K562 (cell line): ENCODE measurements at regions not wholly inside any gene's neighbourhood (a gene's known extent, or its start where the extent isn't known, plus 50 kb on each side); places are given as distances from the start of the nearest gene placed in this dataset.
"Not testable (repeated sequence)": the region's sequence is repeated elsewhere in the genome, so short reads cannot be mapped to it uniquely, and the experiment has no call there.

Source experiments
- ATAC-seq: fragments of 200-7000 bp; cut with Tn5 transposase; 3 replicates; pipeline ENCODE4 v1.9.1; 2020; ENCODE audit warnings: moderate library complexity
- BruUV-seq: library from RNA; stranded (reverse); fragments of 400-500 nt; replicated peaks from 2 replicates; lab custom pipeline; 2021; lab: Mats Ljungman, UMichigan
- CTCF ChIA-PET: fragments of 300-600 bp; formaldehyde crosslinking; extraction: SDS; loops from one replicate; lab custom pipeline; 2021; ENCODE audit warnings: low intra/inter-chr PET ratio; lab: Yijun Ruan, JAX
- POLR2A ChIA-PET: fragments of 300-600, 350-650 bp; sonication (Branson Sonifier 250); formaldehyde crosslinking; extraction: SDS; loops from one replicate; lab custom pipeline; 2021; ENCODE audit warnings: antibody characterized with exemption, inconsistent platforms; lab: Yijun Ruan, JAX
- DNase-seq, 4 experiments: peaks; one replicate each; pipeline versions ENCODE4 v3.0.0 to v3.0.0-alpha.2; 2011 to 2018; ENCODE audit warnings: low spot score in 3 of 4, mixed read lengths in 3 of 4; ENCODE audit errors: extremely low read depth in 1 of 4
- FAIRE-seq: peaks from 2 replicates; lab custom pipeline; 2011; peaks lifted over from hg19 to GRCh38; lab: Jason Lieb, UNC
- H2AFZ ChIP-seq: 2 replicates; pipeline ENCODE4 v1.6.0; 2011; ENCODE audit warnings: low read depth, low read length, control low read depth, inconsistent platforms
- H3K27ac ChIP-seq: fragments of 200-600 bp; 3 replicates; pipeline ENCODE4 v1.8.0; 2011; ENCODE audit warnings: low read depth, mild to moderate bottlenecking, control low read depth, inconsistent platforms, low read length, moderate library complexity, mixed read lengths; ENCODE audit errors: extremely low read depth
- H3K27me3 ChIP-seq, 2 experiments: fragments of 300-600 bp in 1 of 2; 2 replicates in 1 of 2; 3 replicates in 1 of 2; pipeline versions ENCODE4 v1.6.0 to v1.8.0; 2011; ENCODE audit warnings: inconsistent platforms in 2 of 2, low read length in 2 of 2, mild to moderate bottlenecking in 1 of 2, mixed read lengths in 1 of 2, moderate library complexity in 1 of 2; ENCODE audit not compliant: control insufficient read depth in 2 of 2, insufficient read depth in 2 of 2
- H3K36me3 ChIP-seq: fragments of 300-600 bp; 3 replicates; pipeline ENCODE4 v1.8.0; 2011; ENCODE audit warnings: mild to moderate bottlenecking, low read length, inconsistent platforms; ENCODE audit not compliant: control insufficient read depth, insufficient read depth
- H3K4me1 ChIP-seq, 2 experiments: fragments of 200-600 bp in 1 of 2; replicated peaks in 1 of 2; 2 replicates in 1 of 2; 3 replicates in 1 of 2; pipeline versions ENCODE4 v1.5.1 to v1.8.0; 2011; ENCODE audit warnings: inconsistent platforms in 2 of 2, low read length in 2 of 2, mild to moderate bottlenecking in 1 of 2, mixed read lengths in 1 of 2, moderate library complexity in 1 of 2; ENCODE audit not compliant: control insufficient read depth in 2 of 2, insufficient read depth in 2 of 2
- H3K4me2 ChIP-seq: 2 replicates; pipeline ENCODE4 v1.6.1; 2011; ENCODE audit warnings: low read length, control low read depth, inconsistent platforms, mixed read lengths; ENCODE audit not compliant: insufficient read depth
- H3K4me3 ChIP-seq: fragments of 200-600 bp; sonication (generic), shearing (Covaris generic); 2 replicates; pipeline ENCODE4 v1.5.1; 2016; ENCODE audit warnings: control low read depth, inconsistent platforms
- H3K79me2 ChIP-seq: fragments of 200-600 bp; 3 replicates; pipeline ENCODE4 v1.8.0; 2011; ENCODE audit warnings: low read length, inconsistent platforms; ENCODE audit not compliant: control insufficient read depth, insufficient read depth
- H3K9ac ChIP-seq, 2 experiments: 2 replicates each; pipeline versions ENCODE4 v1.6.0 to v1.6.1; 2011; ENCODE audit warnings: low read depth in 2 of 2, low read length in 2 of 2, control low read depth in 1 of 2, inconsistent platforms in 1 of 2, mild to moderate bottlenecking in 1 of 2, mixed read lengths in 1 of 2; ENCODE audit not compliant: insufficient read depth in 1 of 2
- H3K9me1 ChIP-seq: one replicate; pipeline ENCODE4 v1.6.0; 2011; ENCODE audit warnings: inconsistent platforms, mild to moderate bottlenecking, low read length, moderate library complexity; ENCODE audit not compliant: control insufficient read depth, insufficient read depth
- H3K9me3 ChIP-seq: replicated peaks from 2 replicates; pipeline ENCODE4 v1.5.1; 2011; ENCODE audit warnings: low read depth, low read length, inconsistent platforms; ENCODE audit not compliant: control insufficient read depth, insufficient read depth
- H4K20me1 ChIP-seq: replicated peaks from 2 replicates; pipeline ENCODE4 v1.6.1; 2011; ENCODE audit warnings: low read length, inconsistent platforms, mixed read lengths; ENCODE audit not compliant: control insufficient read depth, insufficient read depth
- WGBS: fragments of 100-300 bp; shearing (Covaris generic); methylation state at CpG from one replicate; pipeline ENCODE4 v1.1.6; 2016; ENCODE audit warnings: low coverage, mixed read lengths; ENCODE audit not compliant: insufficient coverage; ENCODE audit errors: missing lambda C conversion rate; 5-methylcytosine and 5-hydroxymethylcytosine counted together
- in situ Hi-C: fragments of 300-500 bp; cut with MboI; formaldehyde crosslinking; loops from 4 replicates; pipeline ENCODE4 v1.15.0; 2018; ENCODE audit warnings: inconsistent platforms, mixed read lengths
- intact Hi-C: fragments of 100-400 bp; cut with micrococcal nuclease; formaldehyde crosslinking; loops from 2 replicates; pipeline ENCODE4 v1.14.2; 2022

DNA sequence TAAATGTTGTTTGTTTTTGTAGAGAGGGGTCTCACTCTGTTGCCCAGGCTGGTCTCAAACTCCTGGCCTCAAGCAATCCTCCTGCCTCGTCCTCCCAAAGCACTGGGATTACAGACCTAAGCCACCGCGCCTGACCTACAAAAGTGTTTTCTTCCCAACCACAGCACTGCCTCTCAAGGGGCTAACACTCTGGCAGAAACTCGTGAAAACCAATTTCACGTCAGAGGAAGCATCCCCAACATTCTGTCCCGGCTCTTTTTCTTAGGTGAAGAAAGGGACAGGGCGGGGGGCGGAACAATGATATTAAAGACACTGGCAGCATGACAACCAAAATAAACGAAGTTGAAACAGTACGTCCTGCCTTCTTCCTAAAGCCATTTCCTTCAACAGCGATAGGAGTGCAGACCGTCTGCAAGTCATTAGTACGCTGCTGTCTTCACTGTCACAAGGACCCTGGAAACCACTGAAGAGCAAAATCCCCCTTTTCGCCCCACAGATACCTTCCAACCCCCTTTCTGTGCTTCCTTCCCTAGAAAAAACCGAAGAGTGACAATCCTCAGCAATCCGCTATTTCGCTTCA, 79.5 kb upstream of the NBPF20 start:
- H3K36me3 ChIP-seq, H3K4me3 ChIP-seq, H3K9ac ChIP-seq, H2AFZ ChIP-seq, BruUV-seq, H3K4me1 ChIP-seq, H3K9me1 ChIP-seq, H3K4me2 ChIP-seq, FAIRE-seq, H3K27me3 ChIP-seq, H3K9me3 ChIP-seq, POLR2A ChIA-PET, CTCF ChIA-PET, H3K79me2 ChIP-seq, intact Hi-C loops, H4K20me1 ChIP-seq, H3K27ac ChIP-seq, DNase-seq, in situ Hi-C loops: not testable (repeated sequence)
- peak; percentile 52 for ATAC-seq
- WGBS = no CpG with 5 or more reads among the region's 17 CpGs

DNA sequence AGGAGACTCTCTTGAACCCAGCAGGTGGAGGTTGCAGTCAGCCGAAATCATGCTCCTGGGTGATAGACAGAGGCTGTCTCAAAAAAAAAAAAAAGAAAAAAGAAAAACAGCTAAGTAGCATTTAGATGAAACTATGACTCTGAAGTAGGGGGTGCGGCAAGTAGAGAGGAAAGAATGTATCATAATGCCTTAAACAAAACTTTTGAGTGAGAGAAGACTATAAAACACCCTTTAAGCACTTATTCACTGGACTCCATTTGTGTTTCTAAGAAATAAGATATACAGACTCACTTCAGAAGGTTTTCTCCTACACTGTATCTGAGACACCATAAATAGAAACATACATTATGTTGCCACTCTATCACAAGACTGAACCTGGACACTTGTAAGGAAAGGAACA, 78.9 kb upstream of the NBPF20 start:
- H3K79me2 ChIP-seq, H2AFZ ChIP-seq, ATAC-seq, H3K27me3 ChIP-seq, H3K9me1 ChIP-seq, H3K4me2 ChIP-seq, H3K27ac ChIP-seq, H3K36me3 ChIP-seq, in situ Hi-C loops, H3K4me1 ChIP-seq, FAIRE-seq, POLR2A ChIA-PET, H4K20me1 ChIP-seq, intact Hi-C loops, DNase-seq, CTCF ChIA-PET, H3K9ac ChIP-seq, H3K9me3 ChIP-seq, H3K4me3 ChIP-seq, BruUV-seq: not testable (repeated sequence)
- WGBS = no CpG with 5 or more reads among the region's 2 CpGs

DNA sequence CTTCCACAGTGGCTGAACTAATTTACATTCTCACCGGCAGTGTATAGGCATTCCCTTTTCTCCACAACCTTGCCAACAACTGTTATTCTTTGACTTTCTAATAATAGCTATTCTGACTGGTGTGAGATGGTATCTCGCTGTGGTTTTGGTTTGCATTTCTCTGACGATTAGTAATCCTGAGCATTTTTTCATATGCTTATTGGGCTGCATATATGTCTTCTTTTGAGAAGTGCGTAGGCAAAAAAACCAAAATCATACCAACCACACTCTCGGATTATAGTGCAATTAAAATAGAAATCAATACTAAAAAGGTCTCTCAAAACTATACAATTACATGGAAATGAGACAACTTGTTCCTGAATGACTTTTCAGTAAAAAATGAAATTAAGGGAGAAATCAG, 74.8 kb upstream of the NBPF20 start:
- FAIRE-seq, POLR2A ChIA-PET, ATAC-seq, H2AFZ ChIP-seq, H3K27me3 ChIP-seq, H3K9ac ChIP-seq, in situ Hi-C loops, H3K36me3 ChIP-seq, H3K4me3 ChIP-seq, H3K4me1 ChIP-seq, H3K79me2 ChIP-seq, intact Hi-C loops, DNase-seq, H3K27ac ChIP-seq, H3K4me2 ChIP-seq, CTCF ChIA-PET, H3K9me3 ChIP-seq, H3K9me1 ChIP-seq, H4K20me1 ChIP-seq: not testable (repeated sequence)
- no CpG with 5 or more reads among the region's 5 CpGs for WGBS
- TSS peak; percentile 100 for BruUV-seq
